ENCODE measurements at regions not wholly inside any gene's neighbourhood (a gene's known extent, or its start where the extent isn't known, plus 50 kb on each side); places are given as distances from the start of the nearest gene placed in this dataset.

DNA sequence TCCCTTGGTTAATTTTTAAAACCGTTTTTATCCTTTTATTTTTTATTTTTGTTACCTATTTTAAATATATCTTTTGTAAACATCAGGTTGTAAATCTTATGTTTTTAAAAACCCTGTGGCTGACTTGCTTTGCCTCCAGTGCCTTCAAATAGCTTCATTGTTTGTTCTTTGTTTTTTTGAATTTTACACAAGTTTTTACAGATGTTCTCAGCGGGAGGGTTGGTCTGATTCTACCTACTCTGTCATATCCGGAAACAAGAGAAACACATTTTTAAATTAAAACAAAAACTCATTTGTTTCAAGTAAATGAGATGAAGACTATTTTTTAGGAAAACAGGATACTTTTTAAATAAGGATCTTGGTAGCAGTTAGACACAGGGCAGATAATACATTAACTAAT lies 129.0 kb upstream of the THRB start:
- no peak for DNase-seq (ENCODE audit: low read depth)
- no peak overlapping the region for H3K4me3 ChIP-seq (ENCODE audit: low read depth, low read length)
- TF ChIP-seq, protein P1, sequence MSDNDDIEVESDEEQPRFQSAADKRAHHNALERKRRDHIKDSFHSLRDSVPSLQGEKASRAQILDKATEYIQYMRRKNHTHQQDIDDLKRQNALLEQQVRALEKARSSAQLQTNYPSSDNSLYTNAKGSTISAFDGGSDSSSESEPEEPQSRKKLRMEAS (IDR thresholded peaks at IDR 0.05; ENCODE audit: low read depth, low read length): no peak
- no peak for TF ChIP-seq POLR2A (IDR thresholded peaks at IDR 0.05; ENCODE audit: extremely low read depth, insufficient read length)
- no peak for TF ChIP-seq MYC (IDR thresholded peaks at IDR 0.05; ENCODE audit: low read depth, low read length)
- TF ChIP-seq, protein P2, sequence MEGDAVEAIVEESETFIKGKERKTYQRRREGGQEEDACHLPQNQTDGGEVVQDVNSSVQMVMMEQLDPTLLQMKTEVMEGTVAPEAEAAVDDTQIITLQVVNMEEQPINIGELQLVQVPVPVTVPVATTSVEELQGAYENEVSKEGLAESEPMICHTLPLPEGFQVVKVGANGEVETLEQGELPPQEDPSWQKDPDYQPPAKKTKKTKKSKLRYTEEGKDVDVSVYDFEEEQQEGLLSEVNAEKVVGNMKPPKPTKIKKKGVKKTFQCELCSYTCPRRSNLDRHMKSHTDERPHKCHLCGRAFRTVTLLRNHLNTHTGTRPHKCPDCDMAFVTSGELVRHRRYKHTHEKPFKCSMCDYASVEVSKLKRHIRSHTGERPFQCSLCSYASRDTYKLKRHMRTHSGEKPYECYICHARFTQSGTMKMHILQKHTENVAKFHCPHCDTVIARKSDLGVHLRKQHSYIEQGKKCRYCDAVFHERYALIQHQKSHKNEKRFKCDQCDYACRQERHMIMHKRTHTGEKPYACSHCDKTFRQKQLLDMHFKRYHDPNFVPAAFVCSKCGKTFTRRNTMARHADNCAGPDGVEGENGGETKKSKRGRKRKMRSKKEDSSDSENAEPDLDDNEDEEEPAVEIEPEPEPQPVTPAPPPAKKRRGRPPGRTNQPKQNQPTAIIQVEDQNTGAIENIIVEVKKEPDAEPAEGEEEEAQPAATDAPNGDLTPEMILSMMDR (IDR thresholded peaks at IDR 0.05; ENCODE audit: low read depth, low read length): no peak

DNA sequence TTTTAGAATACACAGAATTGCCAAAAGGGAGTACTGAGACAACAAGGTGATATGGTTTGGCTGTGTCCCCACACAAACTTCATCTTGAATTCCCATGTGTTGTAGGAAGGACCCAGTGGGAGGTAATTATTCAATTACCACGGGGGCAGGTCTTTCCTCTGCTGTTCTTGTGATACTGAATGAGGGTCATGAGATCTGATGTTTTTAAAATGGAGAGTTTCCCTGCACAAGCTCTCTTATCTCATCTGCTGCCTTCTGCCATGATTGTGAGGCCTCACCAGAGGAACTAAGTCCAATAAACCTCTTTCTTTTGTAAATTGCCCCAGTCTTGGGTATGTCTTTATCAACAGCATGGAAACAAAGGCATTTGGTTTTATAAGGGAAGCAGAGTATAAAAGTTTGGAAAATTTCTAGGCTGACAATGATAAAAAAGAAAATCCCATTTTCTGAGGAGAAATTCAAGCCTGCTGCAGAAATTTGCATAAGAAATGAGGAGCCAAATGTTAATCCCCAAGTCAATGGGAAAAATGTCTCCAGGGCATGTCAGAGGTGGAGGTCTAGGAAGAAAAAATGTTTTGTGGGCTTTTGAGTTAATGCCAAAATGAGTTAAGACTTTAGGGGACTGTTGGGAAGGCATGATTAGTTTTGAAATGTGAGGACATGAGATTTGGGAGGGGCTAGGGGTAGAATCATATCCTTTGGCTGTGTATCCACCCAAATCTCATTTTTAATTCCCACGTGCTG lies 130.5 kb upstream of the THRB start:
- no peak overlapping the region for H3K4me3 ChIP-seq (ENCODE audit: low read depth, low read length)
- DNase-seq (ENCODE audit: low read depth): no peak
- no peak for TF ChIP-seq POLR2A (IDR thresholded peaks at IDR 0.05; ENCODE audit: extremely low read depth, insufficient read length)
- TF ChIP-seq, protein P2 (IDR thresholded peaks at IDR 0.05; ENCODE audit: low read depth, low read length): no peak
- no peak for TF ChIP-seq MYC (IDR thresholded peaks at IDR 0.05; ENCODE audit: low read depth, low read length)

DNA sequence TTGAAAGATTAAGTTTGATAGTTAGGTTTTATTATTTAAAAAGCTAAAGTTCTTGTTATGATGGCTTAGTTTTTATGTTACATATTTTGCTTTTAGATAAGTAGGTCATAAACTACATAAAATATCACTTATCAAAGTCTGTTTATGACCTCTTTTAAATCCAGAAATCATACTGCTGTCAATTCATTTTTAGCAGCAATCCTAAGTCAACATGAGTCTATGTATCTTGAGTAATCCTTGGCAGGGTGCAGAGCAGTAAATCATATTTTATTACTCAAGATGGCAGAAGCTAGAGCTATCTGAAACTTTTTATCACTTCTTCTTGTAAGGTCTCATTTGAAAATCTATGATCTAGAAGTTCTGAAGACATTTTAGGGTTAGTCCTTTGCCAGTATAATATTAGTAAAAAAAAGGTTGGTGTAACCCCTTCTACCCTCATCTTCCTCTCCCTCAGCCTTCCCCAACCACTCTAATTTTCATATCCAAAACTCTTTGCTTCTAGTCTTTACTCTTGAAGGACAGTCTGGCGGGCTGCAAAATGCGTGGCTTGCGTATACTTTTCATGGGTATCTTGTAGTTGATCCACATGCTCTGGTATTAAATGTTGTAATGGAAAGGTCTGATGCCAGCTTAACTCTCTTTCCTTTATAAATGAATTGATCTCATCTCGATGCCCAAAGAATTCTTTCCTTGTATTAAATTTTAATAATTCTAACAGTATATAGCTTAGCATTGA lies 134.0 kb upstream of the THRB start:
- no peak overlapping the region for H3K4me3 ChIP-seq (ENCODE audit: low read depth, low read length)
- TF ChIP-seq, protein P1 (IDR thresholded peaks at IDR 0.05; ENCODE audit: low read depth, low read length): no peak
- TF ChIP-seq, protein P2 (IDR thresholded peaks at IDR 0.05; ENCODE audit: low read depth, low read length): no peak
- TF ChIP-seq MYC (IDR thresholded peaks at IDR 0.05; ENCODE audit: low read depth, low read length) (no peak), POLR2A (IDR thresholded peaks at IDR 0.05; ENCODE audit: extremely low read depth, insufficient read length) (no peak)
- no peak for DNase-seq (ENCODE audit: low read depth)

DNA sequence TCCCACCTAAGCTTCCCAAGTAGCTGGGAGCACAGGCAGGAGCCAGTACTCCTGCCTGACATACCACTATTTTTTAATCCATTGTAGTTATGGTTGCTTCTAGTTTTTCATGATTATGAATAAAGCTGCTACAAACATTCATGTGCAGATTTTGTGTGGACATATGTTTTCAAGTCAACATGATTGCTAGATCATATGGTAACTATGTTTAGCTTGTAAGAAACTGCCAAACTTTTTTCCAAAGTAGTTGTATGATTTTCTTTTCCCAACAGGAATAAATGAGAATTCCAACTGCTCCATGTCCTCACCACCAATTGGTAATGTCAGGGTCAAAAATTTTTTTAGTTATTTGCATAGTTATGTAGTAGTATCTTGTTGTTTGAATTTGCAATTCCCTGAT lies 136.8 kb upstream of the THRB start:
- DNase-seq (ENCODE audit: low read depth): no peak
- H3K4me3 ChIP-seq (ENCODE audit: low read depth, low read length): no peak overlapping the region
- TF ChIP-seq, protein P1 (IDR thresholded peaks at IDR 0.05; ENCODE audit: low read depth, low read length): no peak

DNA sequence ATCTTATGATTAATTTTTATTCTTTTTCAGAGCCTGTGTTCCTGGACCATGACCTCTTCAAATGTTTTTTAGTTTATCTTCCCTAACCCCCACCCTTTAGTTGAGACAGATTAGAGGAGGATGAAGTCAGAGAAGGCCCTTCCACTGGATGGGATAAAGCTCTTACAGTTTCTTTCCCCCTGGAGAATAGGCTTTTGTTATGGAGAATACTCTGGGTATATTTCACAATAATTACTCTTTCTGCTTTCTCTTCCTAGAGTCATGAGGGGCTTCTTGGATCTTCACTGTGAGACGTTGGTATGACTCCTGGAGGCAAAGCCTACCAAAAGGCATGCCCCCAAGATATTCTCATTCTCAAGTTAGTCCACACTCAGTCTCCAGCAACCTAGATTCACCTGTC lies 144.4 kb upstream of the THRB start:
- no peak overlapping the region for H3K4me3 ChIP-seq (ENCODE audit: low read depth, low read length)
- DNase-seq (ENCODE audit: low read depth): no peak
- TF ChIP-seq, protein P1 (IDR thresholded peaks at IDR 0.05; ENCODE audit: low read depth, low read length): no peak
- TF ChIP-seq MYC (IDR thresholded peaks at IDR 0.05; ENCODE audit: low read depth, low read length) (no peak), POLR2A (IDR thresholded peaks at IDR 0.05; ENCODE audit: extremely low read depth, insufficient read length) (no peak)
- TF ChIP-seq, protein P2 (IDR thresholded peaks at IDR 0.05; ENCODE audit: low read depth, low read length): no peak

DNA sequence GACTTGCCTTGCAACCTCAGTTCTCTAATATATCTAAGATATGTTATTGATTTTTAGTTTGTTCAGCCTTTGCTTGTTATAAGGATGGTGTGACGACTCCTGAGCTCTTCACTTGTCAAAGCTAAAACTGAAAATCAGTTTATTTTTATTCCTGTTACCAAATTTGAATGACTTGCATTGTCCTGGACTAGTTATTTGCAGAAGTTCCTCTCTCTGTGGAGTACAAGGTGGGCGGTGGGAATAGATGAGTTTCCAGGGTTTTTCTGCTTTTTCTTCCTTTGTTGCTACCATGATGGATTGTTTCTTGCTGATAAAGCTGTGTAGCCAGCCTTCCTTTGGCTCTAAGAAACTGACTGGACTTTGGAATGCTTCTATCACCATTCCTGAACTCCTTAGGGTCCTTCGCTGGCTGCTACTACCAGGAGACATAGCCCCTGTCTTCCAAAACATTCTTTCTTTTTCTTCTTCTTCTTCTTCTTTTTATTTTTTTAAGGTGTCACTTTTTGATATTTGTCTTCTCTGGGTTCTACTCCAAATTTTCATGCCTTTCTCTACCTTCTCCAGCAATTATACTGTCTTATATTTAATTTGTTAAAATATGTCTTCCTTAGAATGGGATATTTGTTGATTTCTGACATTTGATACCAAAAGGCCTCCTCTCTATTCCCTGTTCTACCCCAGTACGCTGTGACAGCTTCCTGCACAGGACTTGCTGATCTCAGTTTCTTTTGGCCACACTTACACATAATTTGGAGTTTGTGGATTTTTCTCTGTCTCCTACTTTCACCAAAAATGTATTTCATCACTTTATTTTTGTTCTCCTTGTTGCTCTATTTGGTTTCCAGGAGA lies 145.1 kb upstream of the THRB start:
- TF ChIP-seq POLR2A (IDR thresholded peaks at IDR 0.05; ENCODE audit: extremely low read depth, insufficient read length) (no peak), MYC (IDR thresholded peaks at IDR 0.05; ENCODE audit: low read depth, low read length) (no peak)
- TF ChIP-seq, protein P2 (IDR thresholded peaks at IDR 0.05; ENCODE audit: low read depth, low read length): no peak
- TF ChIP-seq, protein P1 (IDR thresholded peaks at IDR 0.05; ENCODE audit: low read depth, low read length): no peak

More for the DNA sequence above, 145.1 kb upstream of the THRB start:
- H3K4me3 ChIP-seq (ENCODE audit: low read depth, low read length): no peak overlapping the region
- no peak for DNase-seq (ENCODE audit: low read depth)

All from NB4 (cell line).